ENCODE measurements at regions not wholly inside any gene's neighbourhood (a gene's known extent, or its start where the extent isn't known, plus 50 kb on each side); places are given as distances from the start of the nearest gene placed in this dataset.

GRCh38 chr17:79231766-79232287 is 157.2 kb downstream of the ENGASE start:
- DNase-seq (ENCODE audit: low read depth in 2 of 3, low spot score in 1 of 3): no peak

- no peak for DNase-seq (ENCODE audit: low read depth in 2 of 3, low spot score in 1 of 3)
Measured at GRCh38 chr17:79230576-79230975, 156.0 kb downstream of the ENGASE start.

GRCh38 chr17:79226037-79226436 is 151.4 kb downstream of the ENGASE start:
- DNase-seq (ENCODE audit: low read depth in 2 of 3, low spot score in 1 of 3): no peak

- DNase-seq (ENCODE audit: low read depth in 2 of 3, low spot score in 1 of 3): no peak
Measured at GRCh38 chr17:79224903-79225302, 150.3 kb downstream of the ENGASE start.

- no peak for DNase-seq (ENCODE audit: low read depth in 2 of 3, low spot score in 1 of 3)
Measured at GRCh38 chr17:79224476-79224875, 149.9 kb downstream of the ENGASE start.

GRCh38 chr17:79223953-79224352 is 149.3 kb downstream of the ENGASE start:
- no peak for DNase-seq (ENCODE audit: low read depth in 2 of 3, low spot score in 1 of 3)

GRCh38 chr17:79223471-79223870 is 148.8 kb downstream of the ENGASE start:
- DNase-seq (ENCODE audit: low read depth in 2 of 3, low spot score in 1 of 3): no peak

GRCh38 chr17:79221597-79221996 is 147.0 kb downstream of the ENGASE start:
- no peak for DNase-seq (ENCODE audit: low read depth in 2 of 3, low spot score in 1 of 3)

- no peak for DNase-seq (ENCODE audit: low read depth in 2 of 3, low spot score in 1 of 3)
Measured at GRCh38 chr17:79220713-79221291, 146.2 kb downstream of the ENGASE start.

- DNase-seq (ENCODE audit: low read depth in 2 of 3, low spot score in 1 of 3): no peak
Measured at GRCh38 chr17:79220201-79220712, 145.6 kb downstream of the ENGASE start.

GRCh38 chr17:79219208-79219935 is 144.7 kb downstream of the ENGASE start:
- no peak for DNase-seq (ENCODE audit: low read depth in 2 of 3, low spot score in 1 of 3)

- DNase-seq (ENCODE audit: low read depth in 2 of 3, low spot score in 1 of 3): no peak
Measured at GRCh38 chr17:79218825-79219200, 144.2 kb downstream of the ENGASE start.

GRCh38 chr17:79218175-79218824 is 143.7 kb downstream of the ENGASE start:
- DNase-seq (ENCODE audit: low read depth in 2 of 3, low spot score in 1 of 3): no peak

- DNase-seq (ENCODE audit: low read depth in 2 of 3, low spot score in 1 of 3): no peak
Measured at GRCh38 chr17:79217473-79218135, 143.0 kb downstream of the ENGASE start.

- DNase-seq (ENCODE audit: low read depth in 2 of 3, low spot score in 1 of 3): no peak
Measured at GRCh38 chr17:79216826-79217225, 142.2 kb downstream of the ENGASE start.

- DNase-seq (ENCODE audit: low read depth in 2 of 3, low spot score in 1 of 3): no peak
Measured at GRCh38 chr17:79216391-79216790, 141.8 kb downstream of the ENGASE start.

- DNase-seq (ENCODE audit: low read depth in 2 of 3, low spot score in 1 of 3): no peak
Measured at GRCh38 chr17:79215631-79216030, 141.0 kb downstream of the ENGASE start.

GRCh38 chr17:79214940-79215604 is 140.4 kb downstream of the ENGASE start:
- no peak for DNase-seq (ENCODE audit: low read depth in 2 of 3, low spot score in 1 of 3)

- DNase-seq (ENCODE audit: low read depth in 2 of 3, low spot score in 1 of 3): no peak
Measured at GRCh38 chr17:79214459-79214858, 139.8 kb downstream of the ENGASE start.

- DNase-seq (ENCODE audit: low read depth in 2 of 3, low spot score in 1 of 3): no peak
Measured at GRCh38 chr17:79213305-79213704, 138.7 kb downstream of the ENGASE start.

All from stimulated activated CD4-positive, alpha-beta T cell treated with anti-CD3 and anti-CD28 coated beads, Interleukin-12 subunit alpha, Interleukin-12 subunit beta, amount 100 ng/mL, for 48 hours (primary cell).